ENCODE measurements at regions not wholly inside any gene's neighbourhood (a gene's known extent, or its start where the extent isn't known, plus 50 kb on each side); places are given as distances from the start of the nearest gene placed in this dataset.

DNA sequence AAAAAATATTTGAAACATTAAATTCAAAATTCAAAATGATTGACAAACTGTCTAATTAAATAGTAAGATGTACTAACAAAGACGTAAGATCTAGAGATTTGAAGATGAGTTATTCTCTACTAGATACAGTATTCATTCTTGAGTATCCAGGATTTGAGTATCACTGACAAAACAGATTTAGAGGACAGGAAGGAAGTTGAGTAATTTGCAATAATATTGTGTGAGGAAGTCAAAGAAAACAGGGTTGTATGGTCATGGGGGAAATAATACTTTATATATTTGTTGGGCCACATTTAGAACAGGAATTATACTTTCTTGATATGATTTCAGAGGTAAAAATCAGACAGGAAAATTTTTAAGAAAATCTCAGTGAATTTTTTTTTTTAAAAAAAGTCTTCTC is 393.1 kb upstream of the CDIN1 start:
- TF ChIP-seq CTCF (IDR thresholded peaks at IDR 0.05) (no peak), TCF7L2 (IDR thresholded peaks at IDR 0.05; ENCODE audit: low read depth, low read length) (no peak)

Measured in Panc1 (cell line).